DND-41 (cell line): ENCODE measurements at regions not wholly inside any gene's neighbourhood (a gene's known extent, or its start where the extent isn't known, plus 50 kb on each side); places are given as distances from the start of the nearest gene placed in this dataset.

ENCODE experiments used
- ATAC-seq: fragments of 200-7000 bp; cut with Tn5 transposase; 3 replicates; pipeline ENCODE4 v1.9.1; 2021; ENCODE audit warnings: low read depth; ENCODE audit not compliant: insufficient read depth
- DNase-seq: peaks from one replicate; pipeline ENCODE4 v3.0.0-alpha.2; 2020
- H2AFZ ChIP-seq: 2 replicates; pipeline ENCODE4 v1.6.0; 2012; ENCODE audit warnings: low read depth, low read length
- H3K27ac ChIP-seq: 2 replicates; pipeline ENCODE4 v1.5.1; 2012; ENCODE audit warnings: low read length, inconsistent platforms
- H3K27me3 ChIP-seq: fragments of 200-600 bp; sonication (generic); 2 replicates; pipeline ENCODE4 v1.6.0; 2012; ENCODE audit warnings: low read length, mild to moderate bottlenecking, inconsistent platforms; ENCODE audit not compliant: insufficient read depth, poor library complexity
- H3K36me3 ChIP-seq: 2 replicates; pipeline ENCODE4 v1.5.1; 2012; ENCODE audit warnings: low read length, inconsistent platforms; ENCODE audit not compliant: insufficient read depth
- H3K4me1 ChIP-seq: 2 replicates; pipeline ENCODE4 v1.5.1; 2012; ENCODE audit warnings: mild to moderate bottlenecking, low read length; ENCODE audit not compliant: insufficient read depth
- H3K4me2 ChIP-seq: 2 replicates; pipeline ENCODE4 v1.6.0; 2012; ENCODE audit warnings: mild to moderate bottlenecking, moderate library complexity, low read length, inconsistent platforms; ENCODE audit not compliant: insufficient read depth
- H3K4me3 ChIP-seq, 2 experiments: fragments of 200-600 bp in 1 of 2; shearing (Covaris generic) in 1 of 2; 2 replicates each; pipeline ENCODE4 v1.5.1; 2012 to 2016; ENCODE audit warnings: inconsistent platforms in 2 of 2, low read length in 2 of 2, mild to moderate bottlenecking in 2 of 2, low read depth in 1 of 2, moderate library complexity in 1 of 2
- H3K79me2 ChIP-seq: 2 replicates; pipeline ENCODE4 v1.6.0; 2012; ENCODE audit warnings: low read length, inconsistent platforms; ENCODE audit not compliant: insufficient read depth
- H3K9ac ChIP-seq: 2 replicates; pipeline ENCODE4 v1.6.0; 2012; ENCODE audit warnings: low read depth, mild to moderate bottlenecking, inconsistent platforms, low read length, moderate library complexity
- H3K9me3 ChIP-seq: 2 replicates; pipeline ENCODE4 v1.5.1; 2012; ENCODE audit warnings: low read length, moderate library complexity, mild to moderate bottlenecking, inconsistent platforms; ENCODE audit not compliant: insufficient read depth, severe bottlenecking
- H4K20me1 ChIP-seq: 2 replicates; pipeline ENCODE4 v1.6.0; 2012; ENCODE audit warnings: low read length; ENCODE audit not compliant: insufficient read depth
- CTCF ChIP-seq: IDR thresholded peaks from 2 replicates; pipeline ENCODE4 v1.5.1; 2012; ENCODE audit warnings: borderline replicate concordance, low read length, moderate library complexity, mild to moderate bottlenecking; ENCODE audit not compliant: poor library complexity, severe bottlenecking; ENCODE audit errors: extremely low read depth
- EZH2 ChIP-seq: IDR thresholded peaks from 3 replicates; pipeline ENCODE4 v1.6.1; 2012; ENCODE audit warnings: borderline replicate concordance, low read depth, mild to moderate bottlenecking, moderate library complexity, low read length, inconsistent platforms; ENCODE audit not compliant: severe bottlenecking

GRCh38 chr6:41413250-41413649, 77.8 kb downstream of the NCR2 start:
- H3K4me2 ChIP-seq = no peak overlapping the region
- no peak overlapping the region for H3K4me3 ChIP-seq

GRCh38 chr6:41416501-41416837, 81.1 kb downstream of the NCR2 start:
- TF ChIP-seq CTCF = no peak
- TF ChIP-seq EZH2 = no peak
- peak overlapping the region; percentile 53 for H3K9ac ChIP-seq

More at GRCh38 chr6:41413250-41413649, 77.8 kb downstream of the NCR2 start:
- Histone ChIP-seq H3K4me1 (peaks cover 57% of the 10 kb centered on the region), H3K36me3 (no peaks in the 10 kb centered on the region), H3K9ac (no peak overlapping the region), H3K27ac (no peak overlapping the region; the same call in 1 of the 2 replicates), H3K27me3 (no peaks in the 10 kb centered on the region), H3K9me3 (no peaks in the 10 kb centered on the region), H2AFZ (no peak overlapping the region), H4K20me1 (no peaks in the 10 kb centered on the region), H3K79me2 (no peaks in the 10 kb centered on the region)
- TF ChIP-seq CTCF (no peak), EZH2 (no peak)
- no peak for DNase-seq
- no peak for ATAC-seq

GRCh38 chr6:41418741-41419140, 83.3 kb downstream of the NCR2 start:
- Histone ChIP-seq H3K36me3 (no peaks in the 10 kb centered on the region), H3K27ac (peak overlapping the region; percentile 98; the same call in 1 of the 2 replicates), H3K79me2 (no peaks in the 10 kb centered on the region), H3K9me3 (peaks cover 2% of the 10 kb centered on the region), H3K9ac (no peak overlapping the region), H4K20me1 (no peaks in the 10 kb centered on the region), H3K4me1 (peaks cover 47% of the 10 kb centered on the region), H3K4me3 (no peak overlapping the region), H3K4me2 (no peak overlapping the region), H3K27me3 (no peaks in the 10 kb centered on the region), H2AFZ (no peak overlapping the region)
- TF ChIP-seq EZH2 (no peak), CTCF (no peak)
- ATAC-seq (no peak), DNase-seq (no peak)

More at GRCh38 chr6:41416501-41416837, 81.1 kb downstream of the NCR2 start:
- Histone ChIP-seq H3K4me3 (peak overlapping the region in 1 of 2 experiments; percentile 35; a peak in 2 of 4 replicates), H3K79me2 (no peaks in the 10 kb centered on the region), H3K27ac (peak overlapping the region; percentile 98), H3K4me2 (peak overlapping the region; percentile 66), H3K4me1 (peaks cover 59% of the 10 kb centered on the region), H4K20me1 (no peaks in the 10 kb centered on the region), H3K27me3 (no peaks in the 10 kb centered on the region), H3K9me3 (peaks cover 2% of the 10 kb centered on the region), H2AFZ (peak overlapping the region; percentile 51), H3K36me3 (no peaks in the 10 kb centered on the region)
- DNase-seq (no peak), ATAC-seq (peak; percentile 59)

GRCh38 chr6:41419385-41419784, 84.0 kb downstream of the NCR2 start:
- Histone ChIP-seq H3K4me1 (peaks cover 46% of the 10 kb centered on the region), H4K20me1 (no peaks in the 10 kb centered on the region), H3K4me2 (no peak overlapping the region), H2AFZ (no peak overlapping the region), H3K9ac (no peak overlapping the region), H3K36me3 (no peaks in the 10 kb centered on the region), H3K27ac (no peak overlapping the region), H3K79me2 (no peaks in the 10 kb centered on the region), H3K27me3 (no peaks in the 10 kb centered on the region), H3K9me3 (peaks cover 2% of the 10 kb centered on the region), H3K4me3 (no peak overlapping the region)
- no peak for DNase-seq
- ATAC-seq = no peak
- no peak for TF ChIP-seq EZH2
- no peak for TF ChIP-seq CTCF
